ENCODE measurements at regions not wholly inside any gene's neighbourhood (a gene's known extent, or its start where the extent isn't known, plus 50 kb on each side); places are given as distances from the start of the nearest gene placed in this dataset.

- no peak overlapping the region for H3K4me3 ChIP-seq (ENCODE audit: low read depth, poor library complexity, severe bottlenecking)
- no peak for DNase-seq (ENCODE audit: low spot score in 2 of 2)
- TF ChIP-seq CTCF (IDR thresholded peaks at IDR 0.05) (no peak), POLR2A (IDR thresholded peaks at IDR 0.05) (no peak)
- intact Hi-C loops (cut with DNase I; ENCODE audit: low total_unique reads) = no loop called here
- WGBS, 2 donors = 69 to 85% methylated on average over 1 of the region's 1 CpG
Measured at GRCh38 chr13:50339271-50339670, 324.0 kb downstream of the KCNRG start.

DNA sequence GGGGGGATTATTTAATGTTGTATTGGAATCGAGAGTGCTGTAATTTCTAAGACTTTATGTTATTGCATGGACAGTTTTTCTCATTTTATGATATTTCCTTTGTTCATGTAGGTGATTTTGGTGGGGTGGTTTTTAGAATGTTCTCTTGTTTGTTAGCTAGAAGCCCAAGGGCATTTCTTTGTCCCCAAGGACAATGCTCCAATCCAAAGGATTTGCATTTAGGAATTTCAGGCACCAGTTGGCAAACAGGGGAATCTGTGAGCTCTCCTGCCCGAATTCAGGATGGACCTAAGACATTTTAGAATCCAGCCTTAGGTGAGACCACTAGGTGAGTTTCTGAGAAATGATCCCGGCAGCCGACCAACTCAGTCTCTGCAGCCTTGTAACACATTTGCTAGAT lies 324.9 kb downstream of the KCNRG start:
- no peak for DNase-seq (ENCODE audit: low spot score in 2 of 2)
- WGBS, 2 donors = 66 to 67% methylated on average over 4 of the region's 4 CpGs
- no peak overlapping the region for H3K4me3 ChIP-seq (ENCODE audit: low read depth, poor library complexity, severe bottlenecking)
- intact Hi-C loops (cut with DNase I; ENCODE audit: low total_unique reads) = no loop called here
- TF ChIP-seq POLR2A (IDR thresholded peaks at IDR 0.05) (no peak), CTCF (IDR thresholded peaks at IDR 0.05) (no peak)

DNA sequence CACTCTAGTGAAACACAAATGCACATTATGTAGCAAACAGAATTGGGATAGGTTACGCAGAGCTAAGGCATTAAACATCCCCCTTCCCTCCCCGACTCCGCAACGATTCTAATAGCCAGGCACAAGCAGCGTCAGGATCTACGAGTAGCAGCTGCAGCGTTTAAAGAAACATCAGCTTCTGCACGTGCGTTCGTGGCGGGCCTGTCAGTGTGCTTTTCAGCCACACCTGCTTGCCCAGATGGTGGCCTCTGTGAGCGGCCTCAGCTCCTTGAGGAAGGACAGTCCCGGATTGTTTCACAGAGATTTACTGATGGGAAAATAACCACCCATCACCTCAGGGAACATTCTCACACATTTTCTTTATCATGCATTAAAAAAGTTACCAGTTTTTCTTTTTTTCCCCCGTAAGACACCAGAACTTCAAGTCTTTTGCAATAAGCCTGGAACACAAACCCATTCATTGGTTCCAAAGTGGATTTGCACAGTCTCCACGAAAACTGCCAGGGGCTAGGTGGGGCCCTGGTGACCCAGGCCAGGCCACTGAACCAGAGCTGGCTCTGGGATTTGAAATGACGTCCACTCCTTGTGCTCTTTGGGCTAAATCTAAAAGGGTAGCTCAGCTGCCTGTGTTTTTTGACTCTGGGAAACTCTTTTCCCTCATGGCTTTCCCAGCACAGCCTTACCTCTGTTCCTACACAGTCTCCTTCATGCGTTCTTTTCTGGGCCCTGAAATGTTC lies 325.5 kb downstream of the KCNRG start:
- no peak overlapping the region for H3K4me3 ChIP-seq (ENCODE audit: low read depth, poor library complexity, severe bottlenecking)
- DNase-seq (ENCODE audit: low spot score in 2 of 2) = no peak
- TF ChIP-seq CTCF (IDR thresholded peaks at IDR 0.05) (no peak), POLR2A (IDR thresholded peaks at IDR 0.05) (no peak)
- 52 to 60% methylated on average over 17 of the region's 17 CpGs for WGBS, 2 donors
- intact Hi-C loops (cut with DNase I; ENCODE audit: low total_unique reads) = no loop called here

- no peak overlapping the region for H3K4me3 ChIP-seq (ENCODE audit: low read depth, poor library complexity, severe bottlenecking)
- no peak for TF ChIP-seq POLR2A (IDR thresholded peaks at IDR 0.05)
- no peak for TF ChIP-seq CTCF (IDR thresholded peaks at IDR 0.05)
- intact Hi-C loops (cut with DNase I; ENCODE audit: low total_unique reads) = no loop called here
- no peak for DNase-seq (ENCODE audit: low spot score in 2 of 2)
- 94% methylated on average over 2 of the region's 2 CpGs for WGBS, 2 donors
Measured at GRCh38 chr13:50341526-50341925, 326.3 kb downstream of the KCNRG start.

GRCh38 chr13:50344717-50345116 lies 329.5 kb downstream of the KCNRG start:
- no peak for TF ChIP-seq CTCF (IDR thresholded peaks at IDR 0.05)
- no peak for DNase-seq (ENCODE audit: low spot score in 2 of 2)
- intact Hi-C loops (cut with DNase I; ENCODE audit: low total_unique reads) = no loop called here
- no peak overlapping the region for H3K4me3 ChIP-seq (ENCODE audit: low read depth, poor library complexity, severe bottlenecking)
- 50 to 57% methylated on average over 3 of the region's 3 CpGs for WGBS, 2 donors

DNA sequence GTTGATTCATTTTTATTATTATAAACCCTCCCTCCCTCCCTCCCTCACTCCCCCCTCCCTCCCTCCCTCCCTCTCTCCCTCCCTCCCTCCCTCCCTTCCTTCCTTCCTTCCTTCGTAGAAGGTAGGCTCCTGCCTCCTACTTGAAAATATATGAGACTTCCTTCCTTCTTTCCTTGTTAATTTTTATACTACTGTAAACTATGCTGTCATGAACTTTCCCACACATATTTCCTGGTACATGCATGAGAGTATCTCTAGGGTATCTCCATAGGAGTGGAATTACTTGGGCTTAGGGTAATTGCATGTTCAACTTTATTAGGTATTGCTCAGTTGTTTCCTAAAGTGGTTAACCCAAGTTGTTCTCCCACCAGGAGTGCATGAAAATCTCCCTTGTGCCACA lies 330.6 kb downstream of the KCNRG start:
- intact Hi-C loops (cut with DNase I; ENCODE audit: low total_unique reads) = no loop called here

More for the DNA sequence above, 330.6 kb downstream of the KCNRG start:
- no peak for DNase-seq (ENCODE audit: low spot score in 2 of 2)
- WGBS, 2 donors = 21 to 42% methylated on average over 1 of the region's 1 CpG
- H3K4me3 ChIP-seq (ENCODE audit: low read depth, poor library complexity, severe bottlenecking) = no peak overlapping the region
- TF ChIP-seq CTCF (IDR thresholded peaks at IDR 0.05) (no peak), POLR2A (IDR thresholded peaks at IDR 0.05) (no peak)

Measured in lower leg skin (tissue), 4 donors.